Activated naive CD4-positive, alpha-beta T cell (primary cell): ENCODE measurements at regions not wholly inside any gene's neighbourhood (a gene's known extent, or its start where the extent isn't known, plus 50 kb on each side); places are given as distances from the start of the nearest gene placed in this dataset.
"Not testable (repeated sequence)": the region's sequence is repeated elsewhere in the genome, so short reads cannot be mapped to it uniquely, and the experiment has no call there.

ENCODE experiments used
- DNase-seq, 4 experiments: peaks; one replicate each; lab custom pipeline; 2025; lab: John Stamatoyannopoulos, UW

GRCh38 chr4:17236686-17237085, 275.2 kb downstream of the QDPR start:
- DNase-seq, result no peak

GRCh38 chr4:17234678-17235077, 277.2 kb downstream of the QDPR start:
- DNase-seq, result no peak

GRCh38 chr4:17232566-17233253, 279.2 kb downstream of the QDPR start:
- DNase-seq, result no peak

- not testable (repeated sequence) for DNase-seq
Measured at GRCh38 chr4:17231880-17232475, 279.9 kb downstream of the QDPR start.

GRCh38 chr4:17230727-17231126, 281.2 kb downstream of the QDPR start:
- no peak for DNase-seq

GRCh38 chr4:17220816-17221215, 291.1 kb downstream of the QDPR start:
- no peak for DNase-seq

- DNase-seq, result no peak
Measured at GRCh38 chr4:17218786-17219185, 293.1 kb downstream of the QDPR start.

GRCh38 chr4:17206829-17207801, 304.8 kb downstream of the QDPR start:
- DNase-seq, result no peak

- no peak for DNase-seq
Measured at GRCh38 chr4:17204908-17205307, 306.5 kb upstream of the LDB2 start.

- DNase-seq, result no peak
Measured at GRCh38 chr4:17203797-17204196, 305.4 kb upstream of the LDB2 start.

- no peak for DNase-seq
Measured at GRCh38 chr4:17197070-17197469, 298.6 kb upstream of the LDB2 start.

- no peak for DNase-seq
Measured at GRCh38 chr4:17195461-17196275, 297.2 kb upstream of the LDB2 start.

- DNase-seq, result no peak
Measured at GRCh38 chr4:17194586-17194985, 296.1 kb upstream of the LDB2 start.

GRCh38 chr4:17189759-17190158, 291.3 kb upstream of the LDB2 start:
- no peak for DNase-seq

- DNase-seq, result no peak
Measured at GRCh38 chr4:17189401-17189720, 290.9 kb upstream of the LDB2 start.

- DNase-seq, result no peak
Measured at GRCh38 chr4:17188547-17189400, 290.3 kb upstream of the LDB2 start.

GRCh38 chr4:17188125-17188524, 289.7 kb upstream of the LDB2 start:
- no peak for DNase-seq

- no peak for DNase-seq
Measured at GRCh38 chr4:17187003-17187402, 288.6 kb upstream of the LDB2 start.

GRCh38 chr4:17182888-17183287, 284.4 kb upstream of the LDB2 start:
- DNase-seq, result no peak

GRCh38 chr4:17174751-17175150, 276.3 kb upstream of the LDB2 start:
- DNase-seq, result no peak

- DNase-seq, result no peak
Measured at GRCh38 chr4:17173300-17173699, 274.9 kb upstream of the LDB2 start.
